Endothelial cell (in vitro differentiated cells): ENCODE measurements at regions not wholly inside any gene's neighbourhood (a gene's known extent, or its start where the extent isn't known, plus 50 kb on each side); places are given as distances from the start of the nearest gene placed in this dataset.

Source experiments
- DNase-seq: peaks from one replicate; pipeline ENCODE4 v3.0.0; 2021; ENCODE audit warnings: low spot score
- H3K27ac Mint-ChIP-seq: one replicate; pipeline ENCODE4 v1.8.0; 2021; ENCODE audit warnings: mixed read lengths, inconsistent platforms; ENCODE audit not compliant: unreplicated experiment
- H3K27me3 Mint-ChIP-seq: one replicate; pipeline ENCODE4 v1.8.0; 2021; ENCODE audit warnings: mild to moderate bottlenecking, moderate library complexity, mixed read lengths, inconsistent platforms; ENCODE audit not compliant: unreplicated experiment
- H3K36me3 Mint-ChIP-seq: one replicate; pipeline ENCODE4 v1.8.0; 2021; ENCODE audit warnings: mild to moderate bottlenecking, low read depth, mixed read lengths, inconsistent platforms; ENCODE audit not compliant: unreplicated experiment
- H3K4me1 Mint-ChIP-seq: one replicate; pipeline ENCODE4 v1.8.0; 2021; ENCODE audit warnings: mild to moderate bottlenecking, mixed read lengths, inconsistent platforms; ENCODE audit not compliant: unreplicated experiment
- H3K4me3 Mint-ChIP-seq: one replicate; pipeline ENCODE4 v1.8.0; 2021; ENCODE audit warnings: mild to moderate bottlenecking, mixed read lengths, inconsistent platforms; ENCODE audit not compliant: unreplicated experiment
- H3K9me3 Mint-ChIP-seq: one replicate; pipeline ENCODE4 v1.8.0; 2021; ENCODE audit warnings: mixed read lengths, inconsistent platforms; ENCODE audit not compliant: unreplicated experiment
- CTCF ChIP-seq: fragments of 200-600 bp; sonication (generic); IDR thresholded peaks from one replicate; pipeline ENCODE4 v1.5.0; 2021; ENCODE audit warnings: antibody characterized with exemption; ENCODE audit not compliant: unreplicated experiment

GRCh38 chr7:101719123-101719470, 90.0 kb upstream of the MYL10 start:
- Mint-ChIP-seq H3K4me1 (no peaks in the 10 kb centered on the region), H3K4me3 (no peak overlapping the region), H3K27me3 (peaks cover 2% of the 10 kb centered on the region), H3K36me3 (no peaks in the 10 kb centered on the region), H3K9me3 (no peaks in the 10 kb centered on the region), H3K27ac (no peak overlapping the region)
- no peak for TF ChIP-seq CTCF
- DNase-seq: no peak

GRCh38 chr7:101720324-101720723, 91.2 kb upstream of the MYL10 start:
- no peak for DNase-seq
- H3K36me3 Mint-ChIP-seq: no peaks in the 10 kb centered on the region
- H3K9me3 Mint-ChIP-seq: no peaks in the 10 kb centered on the region
- no peaks in the 10 kb centered on the region for H3K4me1 Mint-ChIP-seq
- H3K4me3 Mint-ChIP-seq: no peak overlapping the region
- H3K27me3 Mint-ChIP-seq: peaks cover 2% of the 10 kb centered on the region
- TF ChIP-seq CTCF: no peak
- no peak overlapping the region for H3K27ac Mint-ChIP-seq

GRCh38 chr7:101722247-101722646, 93.2 kb upstream of the MYL10 start:
- H3K36me3 Mint-ChIP-seq: no peaks in the 10 kb centered on the region
- DNase-seq: no peak
- H3K27me3 Mint-ChIP-seq: peaks cover 2% of the 10 kb centered on the region

GRCh38 chr7:101723835-101724234, 93.6 kb upstream of the CUX1 start:
- no peak overlapping the region for H3K4me3 Mint-ChIP-seq
- H3K9me3 Mint-ChIP-seq: no peaks in the 10 kb centered on the region
- H3K4me1 Mint-ChIP-seq: no peaks in the 10 kb centered on the region
- DNase-seq: no peak
- H3K27ac Mint-ChIP-seq: no peak overlapping the region
- H3K36me3 Mint-ChIP-seq: no peaks in the 10 kb centered on the region
- peaks cover 3% of the 10 kb centered on the region for H3K27me3 Mint-ChIP-seq
- no peak for TF ChIP-seq CTCF

More at GRCh38 chr7:101722247-101722646, 93.2 kb upstream of the MYL10 start:
- Mint-ChIP-seq H3K27ac (no peak overlapping the region), H3K4me3 (no peak overlapping the region), H3K4me1 (no peaks in the 10 kb centered on the region), H3K9me3 (no peaks in the 10 kb centered on the region)
- TF ChIP-seq CTCF: no peak

GRCh38 chr7:101724957-101725356, 92.5 kb upstream of the CUX1 start:
- no peak for DNase-seq
- H3K27me3 Mint-ChIP-seq: peaks cover 3% of the 10 kb centered on the region
- H3K9me3 Mint-ChIP-seq: no peaks in the 10 kb centered on the region
- no peak overlapping the region for H3K27ac Mint-ChIP-seq
- H3K4me1 Mint-ChIP-seq: no peaks in the 10 kb centered on the region
- no peak for TF ChIP-seq CTCF
- H3K4me3 Mint-ChIP-seq: no peak overlapping the region
- H3K36me3 Mint-ChIP-seq: no peaks in the 10 kb centered on the region
